ENCODE measurements at regions not wholly inside any gene's neighbourhood (a gene's known extent, or its start where the extent isn't known, plus 50 kb on each side); places are given as distances from the start of the nearest gene placed in this dataset.
A peak's percentile ranks its signal among the peaks of the same experiment; 100 is the strongest.

- Histone ChIP-seq H3K27me3 (replicated peaks) (no peaks in the 10 kb centered on the region), H3K9me3 (replicated peaks) (no peaks in the 10 kb centered on the region), H3K27ac (no peak overlapping the region), H3K4me1 (replicated peaks) (peaks cover 71% of the 10 kb centered on the region), H3K4me3 (no peak overlapping the region), H3K36me3 (no peaks in the 10 kb centered on the region)
- DNase-seq (ENCODE audit: low read depth in 1 of 2, low spot score in 2 of 2), result peak in 1 of 2 experiments; percentile 44
These were observed 73.6 kb downstream of the METRNL start for GRCh38 chr17:83152745-83153611.

GRCh38 chr17:83153681-83154310 is 74.4 kb downstream of the METRNL start:
- no peaks in the 10 kb centered on the region for H3K9me3 ChIP-seq (replicated peaks)
- no peak overlapping the region for H3K4me3 ChIP-seq
- H3K27ac ChIP-seq, result peak overlapping the region; percentile 74
- H3K27me3 ChIP-seq (replicated peaks), result no peaks in the 10 kb centered on the region
- no peaks in the 10 kb centered on the region for H3K36me3 ChIP-seq
- peak in 1 of 2 experiments; percentile 48 for DNase-seq (ENCODE audit: low read depth in 1 of 2, low spot score in 2 of 2)
- H3K4me1 ChIP-seq (replicated peaks), result peaks cover 71% of the 10 kb centered on the region

GRCh38 chr17:83154311-83155127 is 75.1 kb downstream of the METRNL start:
- no peaks in the 10 kb centered on the region for H3K27me3 ChIP-seq (replicated peaks)
- no peaks in the 10 kb centered on the region for H3K9me3 ChIP-seq (replicated peaks)
- H3K36me3 ChIP-seq, result no peaks in the 10 kb centered on the region
- no peak overlapping the region for H3K4me3 ChIP-seq
- peak overlapping the region; percentile 74 for H3K27ac ChIP-seq
- DNase-seq (ENCODE audit: low read depth in 1 of 2, low spot score in 2 of 2), result peak; percentile 67 to 72
- peaks cover 67% of the 10 kb centered on the region for H3K4me1 ChIP-seq (replicated peaks)

- 0 out of 2 replicates have a peak overlapping the region, but pooled peaks have one; percentile 1 for H3K4me3 ChIP-seq
- no peaks in the 10 kb centered on the region for H3K36me3 ChIP-seq
- DNase-seq (ENCODE audit: low read depth in 1 of 2, low spot score in 2 of 2), result peak; percentile 96
- H3K4me1 ChIP-seq (replicated peaks), result peaks cover 58% of the 10 kb centered on the region
- peak overlapping the region; percentile 74 for H3K27ac ChIP-seq
- H3K9me3 ChIP-seq (replicated peaks), result no peaks in the 10 kb centered on the region
- no peaks in the 10 kb centered on the region for H3K27me3 ChIP-seq (replicated peaks)
These were observed 76.0 kb downstream of the METRNL start for GRCh38 chr17:83155128-83156121.

GRCh38 chr17:83156408-83156807 is 77.0 kb downstream of the METRNL start:
- Histone ChIP-seq H3K27me3 (replicated peaks) (no peaks in the 10 kb centered on the region), H3K27ac (peak overlapping the region; percentile 74), H3K36me3 (no peaks in the 10 kb centered on the region), H3K4me3 (no peak overlapping the region), H3K4me1 (replicated peaks) (peaks cover 51% of the 10 kb centered on the region), H3K9me3 (replicated peaks) (no peaks in the 10 kb centered on the region)
- DNase-seq (ENCODE audit: low read depth in 1 of 2, low spot score in 2 of 2), result peak in 1 of 2 experiments; percentile 16

- no peak overlapping the region for H3K4me3 ChIP-seq
- no peaks in the 10 kb centered on the region for H3K36me3 ChIP-seq
- no peaks in the 10 kb centered on the region for H3K27me3 ChIP-seq (replicated peaks)
- H3K27ac ChIP-seq, result no peak overlapping the region
- H3K9me3 ChIP-seq (replicated peaks), result no peaks in the 10 kb centered on the region
- H3K4me1 ChIP-seq (replicated peaks), result peaks cover 36% of the 10 kb centered on the region
- DNase-seq (ENCODE audit: low read depth in 1 of 2, low spot score in 2 of 2), result peak in 1 of 2 experiments; percentile 33
These were observed 80.0 kb downstream of the METRNL start for GRCh38 chr17:83159204-83160049.

- Histone ChIP-seq H3K9me3 (replicated peaks) (no peaks in the 10 kb centered on the region), H3K4me1 (replicated peaks) (peaks cover 24% of the 10 kb centered on the region), H3K4me3 (no peak overlapping the region), H3K36me3 (no peaks in the 10 kb centered on the region), H3K27ac (no peak overlapping the region), H3K27me3 (replicated peaks) (no peaks in the 10 kb centered on the region)
- DNase-seq (ENCODE audit: low read depth in 1 of 2, low spot score in 2 of 2), result peak in 1 of 2 experiments; percentile 38
These were observed 81.3 kb downstream of the METRNL start for GRCh38 chr17:83160443-83161297.

- Histone ChIP-seq H3K4me1 (replicated peaks) (peaks cover 16% of the 10 kb centered on the region), H3K4me3 (no peak overlapping the region), H3K36me3 (no peaks in the 10 kb centered on the region), H3K27ac (no peak overlapping the region), H3K9me3 (replicated peaks) (no peaks in the 10 kb centered on the region), H3K27me3 (replicated peaks) (no peaks in the 10 kb centered on the region)
- peak; percentile 67 to 71 for DNase-seq (ENCODE audit: low read depth in 1 of 2, low spot score in 2 of 2)
These were observed 82.1 kb downstream of the METRNL start for GRCh38 chr17:83161298-83162034.

GRCh38 chr17:83162035-83162745 is 82.8 kb downstream of the METRNL start:
- H3K9me3 ChIP-seq (replicated peaks), result no peaks in the 10 kb centered on the region; the same call in 1 of the 2 replicates
- no peak overlapping the region for H3K27ac ChIP-seq
- no peak overlapping the region for H3K4me3 ChIP-seq

GRCh38 chr17:83164490-83164889 is 85.1 kb downstream of the METRNL start:
- Histone ChIP-seq H3K9me3 (replicated peaks) (no peaks in the 10 kb centered on the region; the same call in 1 of the 2 replicates), H3K4me3 (no peak overlapping the region), H3K27ac (no peak overlapping the region), H3K4me1 (replicated peaks) (peaks cover 14% of the 10 kb centered on the region), H3K27me3 (replicated peaks) (peaks cover 8% of the 10 kb centered on the region; the same call in 1 of the 2 replicates), H3K36me3 (no peaks in the 10 kb centered on the region)
- no peak for DNase-seq (ENCODE audit: low read depth in 1 of 2, low spot score in 2 of 2)

More at GRCh38 chr17:83162035-83162745, 82.8 kb downstream of the METRNL start:
- peak in 1 of 2 experiments; percentile 43 for DNase-seq (ENCODE audit: low read depth in 1 of 2, low spot score in 2 of 2)
- Histone ChIP-seq H3K27me3 (replicated peaks) (no peaks in the 10 kb centered on the region), H3K36me3 (no peaks in the 10 kb centered on the region), H3K4me1 (replicated peaks) (peaks cover 14% of the 10 kb centered on the region)

All from SJSA1 (cell line).